Ovary (tissue), 3 donors: ENCODE measurements at regions not wholly inside any gene's neighbourhood (a gene's known extent, or its start where the extent isn't known, plus 50 kb on each side); places are given as distances from the start of the nearest gene placed in this dataset.

Experiments
- EP300 ChIP-seq: sonication (generic); formaldehyde crosslinking; IDR thresholded peaks from one replicate; pipeline ENCODE4 v1.6.1; 2017; ENCODE audit warnings: antibody characterized with exemption
- POLR2A ChIP-seq: fragments of 450-650 bp; IDR thresholded peaks from one replicate; pipeline ENCODE4 v1.6.1; 2017; ENCODE audit warnings: antibody characterized with exemption, mild to moderate bottlenecking, moderate library complexity
- TF ChIP-seq, protein P1 (sequence below), 3 donors: fragments of 450-650 bp in 2 of 3; fragments of 200-600 bp in 1 of 3; IDR thresholded peaks; one replicate each; pipeline versions ENCODE4 v1.5.1 to v1.8.0; 2016 to 2022; ENCODE audit warnings: antibody characterized with exemption in 3 of 3, mild to moderate bottlenecking in 1 of 3
- donor health status: DM: no; HTN: no; CAD: no.

GRCh38 chr2:187266645-187267044, 181.4 kb downstream of the CALCRL start:
- TF ChIP-seq, protein P1, sequence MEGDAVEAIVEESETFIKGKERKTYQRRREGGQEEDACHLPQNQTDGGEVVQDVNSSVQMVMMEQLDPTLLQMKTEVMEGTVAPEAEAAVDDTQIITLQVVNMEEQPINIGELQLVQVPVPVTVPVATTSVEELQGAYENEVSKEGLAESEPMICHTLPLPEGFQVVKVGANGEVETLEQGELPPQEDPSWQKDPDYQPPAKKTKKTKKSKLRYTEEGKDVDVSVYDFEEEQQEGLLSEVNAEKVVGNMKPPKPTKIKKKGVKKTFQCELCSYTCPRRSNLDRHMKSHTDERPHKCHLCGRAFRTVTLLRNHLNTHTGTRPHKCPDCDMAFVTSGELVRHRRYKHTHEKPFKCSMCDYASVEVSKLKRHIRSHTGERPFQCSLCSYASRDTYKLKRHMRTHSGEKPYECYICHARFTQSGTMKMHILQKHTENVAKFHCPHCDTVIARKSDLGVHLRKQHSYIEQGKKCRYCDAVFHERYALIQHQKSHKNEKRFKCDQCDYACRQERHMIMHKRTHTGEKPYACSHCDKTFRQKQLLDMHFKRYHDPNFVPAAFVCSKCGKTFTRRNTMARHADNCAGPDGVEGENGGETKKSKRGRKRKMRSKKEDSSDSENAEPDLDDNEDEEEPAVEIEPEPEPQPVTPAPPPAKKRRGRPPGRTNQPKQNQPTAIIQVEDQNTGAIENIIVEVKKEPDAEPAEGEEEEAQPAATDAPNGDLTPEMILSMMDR (IDR thresholded peaks at IDR 0.05) = no peak
- no peak for TF ChIP-seq EP300
- no peak for TF ChIP-seq POLR2A
